ENCODE measurements at regions not wholly inside any gene's neighbourhood (a gene's known extent, or its start where the extent isn't known, plus 50 kb on each side); places are given as distances from the start of the nearest gene placed in this dataset.

GRCh38 chr6:102520966-102521365, 1127.5 kb downstream of the GRIK2 start:
- no peak overlapping the region for H3K27ac ChIP-seq (ENCODE audit: low read depth in 2 of 2, low read length in 1 of 2)
- POLR2A ChIA-PET, result no interaction called here
- CTCF ChIA-PET, result no interaction called here

GRCh38 chr6:102517506-102517905, 1124.0 kb downstream of the GRIK2 start:
- H3K9me3 ChIP-seq, result no peaks in the 10 kb centered on the region
- TF ChIP-seq TAF1 (IDR thresholded peaks at IDR 0.05; ENCODE audit: borderline replicate concordance, low read depth, low read length) (no peak), MEF2A (IDR thresholded peaks at IDR 0.05; ENCODE audit: borderline replicate concordance, low read depth) (no peak), FOSL2 (IDR thresholded peaks at IDR 0.05; ENCODE audit: borderline replicate concordance, low read depth) (no peak), REST (IDR thresholded peaks at IDR 0.05; ENCODE audit: low read depth, low read length) (no peak), EZH2phosphoT487 (IDR thresholded peaks at IDR 0.05; ENCODE audit: borderline replicate concordance, low read depth) (no peak), MXI1 (IDR thresholded peaks at IDR 0.05; ENCODE audit: low read depth, low read length) (no peak), IRF3 (IDR thresholded peaks at IDR 0.05; ENCODE audit: low read depth, low read length) (no peak), SIN3A (IDR thresholded peaks at IDR 0.05; ENCODE audit: borderline replicate concordance, low read depth, low read length) (no peak), ZBTB33 (IDR thresholded peaks at IDR 0.05; ENCODE audit: borderline replicate concordance, low read depth) (no peak), CHD2 (IDR thresholded peaks at IDR 0.05; ENCODE audit: low read length, partially characterized antibody) (no peak), NRF1 (IDR thresholded peaks at IDR 0.05; ENCODE audit: low read depth, low read length) (no peak), RAD21 (IDR thresholded peaks at IDR 0.05; ENCODE audit: low read length) (no peak)
- H3K36me3 ChIP-seq (replicated peaks in 1 of 2; ENCODE audit: control insufficient read depth in 1 of 2, insufficient read depth in 2 of 2, low read length in 1 of 2), result no peaks in the 10 kb centered on the region
- no peaks in the 10 kb centered on the region for H3K27me3 ChIP-seq (ENCODE audit: insufficient read depth)
- no peak overlapping the region for H3K27ac ChIP-seq (ENCODE audit: low read depth in 2 of 2, low read length in 1 of 2)
- no peak overlapping the region for H3K4me3 ChIP-seq (ENCODE audit: low read depth in 2 of 2, low read length in 1 of 2)
- no peaks in the 10 kb centered on the region for H3K9me2 ChIP-seq
- no peak overlapping the region for H3K9ac ChIP-seq
- no peak overlapping the region for H3K4me2 ChIP-seq
- H4K20me1 ChIP-seq (ENCODE audit: insufficient read depth), result no peaks in the 10 kb centered on the region
- H3K79me2 ChIP-seq (ENCODE audit: insufficient read depth), result no peaks in the 10 kb centered on the region
- H2AFZ ChIP-seq (ENCODE audit: low read depth), result no peak overlapping the region
- CTCF ChIA-PET, result no interaction called here
- 65% methylated on average over 3 of the region's 3 CpGs for WGBS (ENCODE audit: low lambda C conversion rate)
- POLR2A ChIA-PET, result no interaction called here
- H3F3A ChIP-seq (replicated peaks; ENCODE audit: insufficient read depth), result no peaks in the 10 kb centered on the region
- no peak for DNase-seq
- no peaks in the 10 kb centered on the region for H3K4me1 ChIP-seq (ENCODE audit: control insufficient read depth in 1 of 2, insufficient read depth in 2 of 2, low read depth in 1 of 2, low read length in 1 of 2)

More at GRCh38 chr6:102520966-102521365, 1127.5 kb downstream of the GRIK2 start:
- Histone ChIP-seq H4K20me1 (ENCODE audit: insufficient read depth) (no peaks in the 10 kb centered on the region), H3K9me2 (no peaks in the 10 kb centered on the region), H3K4me3 (ENCODE audit: low read depth in 2 of 2, low read length in 1 of 2) (no peak overlapping the region), H3F3A (replicated peaks; ENCODE audit: insufficient read depth) (no peaks in the 10 kb centered on the region), H3K36me3 (replicated peaks in 1 of 2; ENCODE audit: control insufficient read depth in 1 of 2, insufficient read depth in 2 of 2, low read length in 1 of 2) (no peaks in the 10 kb centered on the region), H3K79me2 (ENCODE audit: insufficient read depth) (no peaks in the 10 kb centered on the region), H3K27me3 (ENCODE audit: insufficient read depth) (no peaks in the 10 kb centered on the region), H3K4me1 (ENCODE audit: control insufficient read depth in 1 of 2, insufficient read depth in 2 of 2, low read depth in 1 of 2, low read length in 1 of 2) (no peaks in the 10 kb centered on the region), H3K9ac (no peak overlapping the region), H3K9me3 (no peaks in the 10 kb centered on the region), H3K4me2 (no peak overlapping the region), H2AFZ (ENCODE audit: low read depth) (no peak overlapping the region)
- DNase-seq, result no peak
- TF ChIP-seq CTCF (IDR thresholded peaks at IDR 0.05) (no peak), JUND (IDR thresholded peaks at IDR 0.05) (no peak), MXI1 (IDR thresholded peaks at IDR 0.05; ENCODE audit: low read depth, low read length) (no peak), GATA2 (CRISPR knock-in tag; IDR thresholded peaks at IDR 0.05) (no peak), RAD21 (IDR thresholded peaks at IDR 0.05; ENCODE audit: low read length) (no peak), MEF2A (IDR thresholded peaks at IDR 0.05; ENCODE audit: borderline replicate concordance, low read depth) (no peak)
- 50% methylated on average over 2 of the region's 2 CpGs for WGBS (ENCODE audit: low lambda C conversion rate)
